GM13977 (cell line): ENCODE measurements at regions not wholly inside any gene's neighbourhood (a gene's known extent, or its start where the extent isn't known, plus 50 kb on each side); places are given as distances from the start of the nearest gene placed in this dataset.

ENCODE experiments used
- DNase-seq: peaks from one replicate; pipeline ENCODE4 v3.0.0; 2012; ENCODE audit warnings: low spot score
- in situ Hi-C: fragments of 300-500 bp; cut with MboI; formaldehyde crosslinking; loops from one replicate; pipeline ENCODE4 v1.12.0; 2022; ENCODE audit warnings: low sequenced_read_pairs, low pct_unique_long_range_greater_than_20kb, mixed read lengths, inconsistent platforms; ENCODE audit not compliant: unreplicated experiment
- TF ChIP-seq, protein P1 (sequence below): IDR thresholded peaks from 2 replicates; pipeline ENCODE4 v1.5.1; 2012; ENCODE audit warnings: mild to moderate bottlenecking, control low read depth; ENCODE audit not compliant: insufficient read depth; ENCODE audit errors: extremely low read depth, missing control alignments

DNA sequence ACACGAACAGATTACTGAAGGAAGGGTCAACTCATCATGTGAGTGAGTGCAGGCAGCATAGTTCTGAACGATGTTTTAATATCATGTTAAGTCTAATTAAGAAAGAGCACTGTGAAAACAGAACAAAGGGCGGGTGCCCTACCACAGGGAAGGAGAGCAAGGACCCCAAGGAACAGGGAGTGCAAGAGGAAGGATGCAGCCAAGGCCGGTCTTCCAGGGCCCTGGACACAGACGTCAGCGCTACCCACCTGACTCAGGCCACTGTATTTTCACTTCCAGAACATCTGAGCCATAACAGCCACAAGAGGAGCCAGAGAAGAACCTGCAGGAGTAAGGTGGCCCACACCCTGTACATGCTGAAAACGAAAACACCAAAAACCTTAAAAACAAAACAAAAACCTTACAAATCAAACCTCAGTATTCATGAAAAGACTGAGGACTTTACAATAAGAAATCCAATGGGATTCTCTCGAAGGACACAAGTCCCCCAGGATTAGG is 506.1 kb upstream of the AKR1E2 start:
- DNase-seq = no peak
- in situ Hi-C loops = no loop called here
- TF ChIP-seq, protein P1, sequence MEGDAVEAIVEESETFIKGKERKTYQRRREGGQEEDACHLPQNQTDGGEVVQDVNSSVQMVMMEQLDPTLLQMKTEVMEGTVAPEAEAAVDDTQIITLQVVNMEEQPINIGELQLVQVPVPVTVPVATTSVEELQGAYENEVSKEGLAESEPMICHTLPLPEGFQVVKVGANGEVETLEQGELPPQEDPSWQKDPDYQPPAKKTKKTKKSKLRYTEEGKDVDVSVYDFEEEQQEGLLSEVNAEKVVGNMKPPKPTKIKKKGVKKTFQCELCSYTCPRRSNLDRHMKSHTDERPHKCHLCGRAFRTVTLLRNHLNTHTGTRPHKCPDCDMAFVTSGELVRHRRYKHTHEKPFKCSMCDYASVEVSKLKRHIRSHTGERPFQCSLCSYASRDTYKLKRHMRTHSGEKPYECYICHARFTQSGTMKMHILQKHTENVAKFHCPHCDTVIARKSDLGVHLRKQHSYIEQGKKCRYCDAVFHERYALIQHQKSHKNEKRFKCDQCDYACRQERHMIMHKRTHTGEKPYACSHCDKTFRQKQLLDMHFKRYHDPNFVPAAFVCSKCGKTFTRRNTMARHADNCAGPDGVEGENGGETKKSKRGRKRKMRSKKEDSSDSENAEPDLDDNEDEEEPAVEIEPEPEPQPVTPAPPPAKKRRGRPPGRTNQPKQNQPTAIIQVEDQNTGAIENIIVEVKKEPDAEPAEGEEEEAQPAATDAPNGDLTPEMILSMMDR = no peak

- DNase-seq = no peak
- in situ Hi-C loops = no loop called here
- TF ChIP-seq, protein P1 = no peak
Measured at GRCh38 chr10:4316161-4316810, 509.7 kb upstream of the AKR1E2 start.

GRCh38 chr10:4315551-4315950 is 510.5 kb upstream of the AKR1E2 start:
- in situ Hi-C loops = no loop called here
- TF ChIP-seq, protein P1 = no peak
- DNase-seq = no peak

DNA sequence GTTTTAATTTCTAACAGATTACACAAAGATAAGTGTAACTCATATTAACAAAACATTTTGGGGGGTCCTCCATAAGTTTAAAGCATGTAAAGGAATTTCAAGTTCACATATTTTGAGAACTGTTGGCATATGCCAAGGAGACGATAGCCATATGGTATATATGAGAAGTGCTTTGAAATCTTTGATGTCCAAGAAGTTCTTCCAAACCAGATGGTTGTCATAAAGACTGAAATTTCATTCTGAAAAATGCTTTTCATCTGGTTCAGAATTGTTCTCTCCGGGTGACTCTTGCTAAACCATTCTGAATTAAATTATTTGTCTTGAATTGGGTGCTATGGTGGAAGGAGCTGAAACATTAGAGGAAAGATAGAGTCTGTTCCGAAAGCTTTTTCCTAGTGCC is 513.0 kb upstream of the AKR1E2 start:
- in situ Hi-C loops = no loop called here
- DNase-seq = no peak
- TF ChIP-seq, protein P1 = no peak

DNA sequence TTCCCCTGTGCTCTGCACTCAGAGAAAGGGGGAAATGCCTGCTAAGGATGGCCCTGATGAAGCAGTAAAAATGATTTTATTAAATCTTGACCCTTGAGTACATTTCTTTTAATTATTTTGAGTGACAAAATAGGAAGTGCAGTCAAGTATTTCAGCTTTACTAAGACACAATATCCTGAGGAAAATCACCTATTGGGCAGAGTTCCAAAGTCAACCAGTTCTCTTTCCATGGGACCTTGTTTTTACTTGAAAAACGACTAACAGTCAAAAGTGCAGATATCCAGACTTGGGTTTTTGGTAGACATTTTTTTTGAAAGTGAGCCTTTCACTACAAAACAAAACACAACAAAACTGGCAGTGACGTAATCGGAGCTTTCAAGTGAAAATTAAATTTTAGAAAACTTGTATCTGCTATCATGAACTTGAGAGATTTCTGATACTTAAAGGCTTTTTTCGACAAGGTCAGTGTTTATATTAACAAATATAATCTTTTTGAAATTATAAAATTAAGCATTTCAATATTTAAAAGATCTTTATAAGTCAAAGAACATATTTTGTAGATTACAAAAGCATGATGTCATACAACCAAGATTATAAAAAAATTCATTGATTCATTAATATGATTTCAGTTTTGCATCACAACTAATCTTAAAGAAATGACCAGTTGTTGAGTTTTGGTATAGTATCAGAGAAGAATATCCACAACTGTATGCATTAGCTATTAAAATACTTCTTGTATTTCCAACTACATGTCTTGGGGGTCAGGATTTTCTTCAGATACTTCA is 513.8 kb upstream of the AKR1E2 start:
- no peak for DNase-seq
- in situ Hi-C loops = no loop called here
- TF ChIP-seq, protein P1 = no peak

GRCh38 chr10:4310172-4310571 is 515.8 kb upstream of the AKR1E2 start:
- TF ChIP-seq, protein P1 = no peak
- no peak for DNase-seq
- in situ Hi-C loops = no loop called here
